ENCODE measurements at regions not wholly inside any gene's neighbourhood (a gene's known extent, or its start where the extent isn't known, plus 50 kb on each side); places are given as distances from the start of the nearest gene placed in this dataset.

- H4K20me1 ChIP-seq (ENCODE audit: insufficient read depth, low read length) = no peaks in the 10 kb centered on the region
- no peaks in the 10 kb centered on the region for H3K4me1 ChIP-seq (ENCODE audit: low read length)
- H3K4me2 ChIP-seq (ENCODE audit: low read depth, low read length) = no peak overlapping the region
- no peak overlapping the region for H3K27ac ChIP-seq (ENCODE audit: low read length)
- TF ChIP-seq EZH2phosphoT487 (IDR thresholded peaks at IDR 0.05; ENCODE audit: low read length) (no peak), CTCF (IDR thresholded peaks at IDR 0.05; ENCODE audit: low read length) (no peak), EZH2 (optimal IDR thresholded peaks at IDR 0.05; ENCODE audit: low read depth, low read length) (no peak)
- no peak for DNase-seq
- H3K27me3 ChIP-seq (replicated peaks; ENCODE audit: insufficient read depth, low read length) = no peaks in the 10 kb centered on the region
- no peak overlapping the region for H2AFZ ChIP-seq (ENCODE audit: low read length)
- H3K79me2 ChIP-seq (ENCODE audit: low read length) = no peaks in the 10 kb centered on the region
- no peaks in the 10 kb centered on the region for H3K36me3 ChIP-seq (replicated peaks; ENCODE audit: insufficient read depth, low read length)
- no peak overlapping the region for H3K4me3 ChIP-seq (ENCODE audit: low read length)
- no peaks in the 10 kb centered on the region for H3K9me3 ChIP-seq (replicated peaks; ENCODE audit: insufficient read depth, low read length)
- H3F3A ChIP-seq (ENCODE audit: insufficient read depth, low read length) = no peaks in the 10 kb centered on the region
- no peaks in the 10 kb centered on the region for H3K9me2 ChIP-seq (replicated peaks; ENCODE audit: insufficient read depth, low read length)
- no peak overlapping the region for H3K9ac ChIP-seq (ENCODE audit: low read length)
Measured at GRCh38 chr20:51182571-51182970, 159.7 kb upstream of the KCNG1 start.

- Histone ChIP-seq H3K79me2 (ENCODE audit: low read length) (no peaks in the 10 kb centered on the region), H3K4me2 (ENCODE audit: low read depth, low read length) (no peak overlapping the region), H3K27ac (ENCODE audit: low read length) (no peak overlapping the region), H3K9me2 (replicated peaks; ENCODE audit: insufficient read depth, low read length) (no peaks in the 10 kb centered on the region), H3K9ac (ENCODE audit: low read length) (no peak overlapping the region), H3K4me1 (ENCODE audit: low read length) (no peaks in the 10 kb centered on the region), H3K36me3 (replicated peaks; ENCODE audit: insufficient read depth, low read length) (no peaks in the 10 kb centered on the region), H2AFZ (ENCODE audit: low read length) (no peak overlapping the region), H3F3A (ENCODE audit: insufficient read depth, low read length) (no peaks in the 10 kb centered on the region), H3K9me3 (replicated peaks; ENCODE audit: insufficient read depth, low read length) (no peaks in the 10 kb centered on the region), H3K4me3 (ENCODE audit: low read length) (no peak overlapping the region), H4K20me1 (ENCODE audit: insufficient read depth, low read length) (no peaks in the 10 kb centered on the region), H3K27me3 (replicated peaks; ENCODE audit: insufficient read depth, low read length) (no peaks in the 10 kb centered on the region)
- TF ChIP-seq EZH2 (optimal IDR thresholded peaks at IDR 0.05; ENCODE audit: low read depth, low read length) = no peak
- no peak for TF ChIP-seq CTCF (IDR thresholded peaks at IDR 0.05; ENCODE audit: low read length)
- TF ChIP-seq EZH2phosphoT487 (IDR thresholded peaks at IDR 0.05; ENCODE audit: low read length) = no peak
- DNase-seq = no peak
Measured at GRCh38 chr20:51178153-51178552, 155.2 kb upstream of the KCNG1 start.

- H3K4me3 ChIP-seq (ENCODE audit: low read length) = no peak overlapping the region
- H2AFZ ChIP-seq (ENCODE audit: low read length) = no peak overlapping the region
- no peaks in the 10 kb centered on the region for H3K4me1 ChIP-seq (ENCODE audit: low read length)
- no peak overlapping the region for H3K4me2 ChIP-seq (ENCODE audit: low read depth, low read length)
- no peak for TF ChIP-seq EZH2phosphoT487 (IDR thresholded peaks at IDR 0.05; ENCODE audit: low read length)
- no peak for TF ChIP-seq CTCF (IDR thresholded peaks at IDR 0.05; ENCODE audit: low read length)
- TF ChIP-seq EZH2 (optimal IDR thresholded peaks at IDR 0.05; ENCODE audit: low read depth, low read length) = no peak
- no peaks in the 10 kb centered on the region for H3K27me3 ChIP-seq (replicated peaks; ENCODE audit: insufficient read depth, low read length)
- H3F3A ChIP-seq (ENCODE audit: insufficient read depth, low read length) = no peaks in the 10 kb centered on the region
- H3K36me3 ChIP-seq (replicated peaks; ENCODE audit: insufficient read depth, low read length) = no peaks in the 10 kb centered on the region
- no peaks in the 10 kb centered on the region for H4K20me1 ChIP-seq (ENCODE audit: insufficient read depth, low read length)
- DNase-seq = no peak
- no peak overlapping the region for H3K27ac ChIP-seq (ENCODE audit: low read length)
- no peaks in the 10 kb centered on the region for H3K9me3 ChIP-seq (replicated peaks; ENCODE audit: insufficient read depth, low read length)
- no peaks in the 10 kb centered on the region for H3K79me2 ChIP-seq (ENCODE audit: low read length)
- H3K9me2 ChIP-seq (replicated peaks; ENCODE audit: insufficient read depth, low read length) = no peaks in the 10 kb centered on the region
- H3K9ac ChIP-seq (ENCODE audit: low read length) = no peak overlapping the region
Measured at GRCh38 chr20:51176876-51177275, 154.0 kb upstream of the KCNG1 start.
